CD14-positive monocyte (primary cell): ENCODE measurements at regions not wholly inside any gene's neighbourhood (a gene's known extent, or its start where the extent isn't known, plus 50 kb on each side); places are given as distances from the start of the nearest gene placed in this dataset.

Experiments
- DNase-seq, 3 donors: peaks; one replicate each; pipeline ENCODE4 v3.0.0-alpha.2; 2011 to 2022
- H2AFZ ChIP-seq: 2 replicates; pipeline ENCODE4 v1.6.0; 2012; ENCODE audit warnings: mild to moderate bottlenecking, low read depth, low read length, inconsistent platforms; ENCODE audit not compliant: insufficient read depth, poor library complexity, severe bottlenecking
- H3K27ac ChIP-seq, 2 donors: 1 replicate in 1 of 2; 2 replicates in 1 of 2; pipeline ENCODE4 v1.5.1; 2012 to 2013; ENCODE audit warnings: low read length in 2 of 2, control low read depth in 1 of 2, inconsistent platforms in 1 of 2, low read depth in 1 of 2, mild to moderate bottlenecking in 1 of 2
- H3K27me3 ChIP-seq, 2 donors: one replicate each; pipeline versions ENCODE4 v1.6.0 to v1.6.1; 2011 to 2013; ENCODE audit warnings: low read length in 2 of 2; ENCODE audit not compliant: control insufficient read depth in 2 of 2, insufficient read depth in 2 of 2
- H3K36me3 ChIP-seq, 2 donors: replicated peaks in 1 of 2; 1 replicate in 1 of 2; 2 replicates in 1 of 2; pipeline versions ENCODE4 v1.5.1 to v1.6.1; 2012 to 2013; ENCODE audit warnings: low read length in 2 of 2, control low read depth in 1 of 2, inconsistent platforms in 1 of 2, mild to moderate bottlenecking in 1 of 2; ENCODE audit not compliant: insufficient read depth in 2 of 2, control insufficient read depth in 1 of 2
- H3K4me1 ChIP-seq, 2 donors: 1 replicate in 1 of 2; 2 replicates in 1 of 2; pipeline versions ENCODE4 v1.5.1 to v1.6.1; 2012 to 2013; ENCODE audit warnings: low read length in 2 of 2, control low read depth in 1 of 2, inconsistent platforms in 1 of 2, mild to moderate bottlenecking in 1 of 2, moderate library complexity in 1 of 2; ENCODE audit not compliant: insufficient read depth in 2 of 2, control insufficient read depth in 1 of 2
- H3K4me2 ChIP-seq: replicated peaks from 2 replicates; pipeline ENCODE3; 2012; ENCODE audit warnings: low read length, moderate library complexity, mild to moderate bottlenecking; ENCODE audit not compliant: poor library complexity, severe bottlenecking; ENCODE audit errors: extremely low read depth
- H3K4me3 ChIP-seq, 3 experiments: fragments of 200-600 bp in 1 of 3; sonication (generic) in 1 of 3; replicated peaks in 1 of 3; 1 replicate in 2 of 3; 2 replicates in 1 of 3; pipeline ENCODE4 v1.5.1; 2011 to 2013; ENCODE audit warnings: low read length in 3 of 3, mild to moderate bottlenecking in 3 of 3, control low read depth in 2 of 3, low read depth in 2 of 3, inconsistent platforms in 1 of 3, moderate library complexity in 1 of 3
- H3K79me2 ChIP-seq: 2 replicates; pipeline ENCODE4 v1.6.0; 2012; ENCODE audit warnings: mild to moderate bottlenecking, control low read depth, inconsistent platforms, low read length, moderate library complexity; ENCODE audit not compliant: insufficient read depth
- H3K9ac ChIP-seq: 2 replicates; pipeline ENCODE4 v1.6.0; 2017; ENCODE audit warnings: low read length, mild to moderate bottlenecking; ENCODE audit not compliant: insufficient read depth, poor library complexity, severe bottlenecking
- H3K9me3 ChIP-seq, 2 donors: replicated peaks in 1 of 2; 1 replicate in 1 of 2; 2 replicates in 1 of 2; pipeline versions ENCODE4 v1.5.1 to v1.6.1; 2012 to 2013; ENCODE audit warnings: low read length in 2 of 2, control low read depth in 1 of 2; ENCODE audit not compliant: control insufficient read depth in 1 of 2, insufficient read depth in 1 of 2
- H4K20me1 ChIP-seq: 2 replicates; pipeline ENCODE4 v1.6.0; 2012; ENCODE audit warnings: mild to moderate bottlenecking, low read length, control low read depth, moderate library complexity; ENCODE audit not compliant: insufficient read depth
- H3K27ac Mint-ChIP-seq, 7 donors: one replicate each; pipeline ENCODE4 v1.8.0; 2020; ENCODE audit warnings: mild to moderate bottlenecking in 7 of 7, mixed read lengths in 7 of 7, moderate library complexity in 6 of 7, inconsistent platforms in 2 of 7
- H3K27me3 Mint-ChIP-seq, 3 donors: one replicate each; pipeline ENCODE4 v1.8.0; 2021 to 2022; ENCODE audit warnings: low read depth in 3 of 3, mild to moderate bottlenecking in 3 of 3, mixed read lengths in 3 of 3, moderate library complexity in 3 of 3, inconsistent platforms in 1 of 3
- H3K36me3 Mint-ChIP-seq, 2 donors: one replicate each; pipeline ENCODE4 v1.8.0; 2020; ENCODE audit warnings: mixed read lengths in 2 of 2, inconsistent platforms in 1 of 2, mild to moderate bottlenecking in 1 of 2
- H3K4me1 Mint-ChIP-seq: one replicate; pipeline ENCODE4 v1.8.0; 2020; ENCODE audit warnings: mild to moderate bottlenecking, mixed read lengths
- H3K4me3 Mint-ChIP-seq, 2 donors: one replicate each; pipeline ENCODE4 v1.8.0; 2020; ENCODE audit warnings: mild to moderate bottlenecking in 2 of 2, mixed read lengths in 2 of 2, moderate library complexity in 1 of 2
- H3K9me3 Mint-ChIP-seq, 7 donors: one replicate each; pipeline ENCODE4 v1.8.0; 2020 to 2022; ENCODE audit warnings: mixed read lengths in 7 of 7, mild to moderate bottlenecking in 6 of 7, moderate library complexity in 6 of 7, inconsistent platforms in 2 of 7
- CTCF ChIP-seq: fragments of 200-600 bp; IDR thresholded peaks from one replicate; pipeline ENCODE4 v1.8.0; 2022; ENCODE audit warnings: antibody characterized with exemption, mild to moderate bottlenecking
- WGBS: methylation state at CpG from one replicate; pipeline ENCODE4 v1.1.5; 2013; ENCODE audit warnings: missing lambda C conversion rate; ENCODE audit not compliant: insufficient coverage; 5-methylcytosine and 5-hydroxymethylcytosine counted together
- intact Hi-C, 2 donors: fragments of 100-400 bp; cut with micrococcal nuclease; formaldehyde crosslinking; loops; one replicate each; pipeline versions ENCODE4 v1.15.0 to v1.15.1; 2023

- H3K79me2 ChIP-seq, result no peaks in the 10 kb centered on the region
- H3K4me3 Mint-ChIP-seq, result no peak overlapping the region
- no peaks in the 10 kb centered on the region for H3K27me3 ChIP-seq
- no peak overlapping the region for H3K4me3 ChIP-seq
- H3K36me3 Mint-ChIP-seq, result no peaks in the 10 kb centered on the region
- H3K27ac ChIP-seq, result no peak overlapping the region
- H3K36me3 ChIP-seq, result no peaks in the 10 kb centered on the region
- H3K4me1 Mint-ChIP-seq, result no peaks in the 10 kb centered on the region
- peaks cover 0 to 1% (median 0%) of the 10 kb centered on the region in 7 donors for H3K9me3 Mint-ChIP-seq
- H3K4me2 ChIP-seq, result no peak overlapping the region
- H3K27ac Mint-ChIP-seq, result no peak overlapping the region
- no peaks in the 10 kb centered on the region for H3K4me1 ChIP-seq
- no CpG with 5 or more reads among the region's 3 CpGs for WGBS
- peaks cover 0 to 2% (median 0%) of the 10 kb centered on the region in 3 donors for H3K27me3 Mint-ChIP-seq
- no peaks in the 10 kb centered on the region for H4K20me1 ChIP-seq
- no peak for TF ChIP-seq CTCF
- intact Hi-C loops, result no loop called here
- no peak overlapping the region for H2AFZ ChIP-seq
- H3K9me3 ChIP-seq, result no peaks in the 10 kb centered on the region
- no peak overlapping the region for H3K9ac ChIP-seq
- DNase-seq, result no peak
These were observed 309.3 kb downstream of the GPR37 start for GRCh38 chr7:124456286-124456685.

GRCh38 chr7:124452186-124452585, 313.4 kb downstream of the GPR37 start:
- no peaks in the 10 kb centered on the region for H3K27me3 ChIP-seq
- intact Hi-C loops, result no loop called here

More at GRCh38 chr7:124452186-124452585, 313.4 kb downstream of the GPR37 start:
- H3K36me3 ChIP-seq, result no peaks in the 10 kb centered on the region
- H3K4me1 ChIP-seq, result no peaks in the 10 kb centered on the region
- Mint-ChIP-seq H3K36me3 (no peaks in the 10 kb centered on the region), H3K27me3 (no peaks in the 10 kb centered on the region), H3K27ac (no peak overlapping the region), H3K9me3 (no peaks in the 10 kb centered on the region), H3K4me1 (no peaks in the 10 kb centered on the region), H3K4me3 (no peak overlapping the region)
- no peaks in the 10 kb centered on the region for H4K20me1 ChIP-seq
- H3K9ac ChIP-seq, result no peak overlapping the region
- no peak for TF ChIP-seq CTCF
- no peaks in the 10 kb centered on the region for H3K79me2 ChIP-seq
- no peak overlapping the region for H2AFZ ChIP-seq
- WGBS, result no CpG with 5 or more reads among the region's 4 CpGs
- H3K4me3 ChIP-seq, result no peak overlapping the region
- no peak overlapping the region for H3K27ac ChIP-seq
- DNase-seq, result no peak
- H3K4me2 ChIP-seq, result no peak overlapping the region
- no peaks in the 10 kb centered on the region for H3K9me3 ChIP-seq
